Central memory CD4-positive, alpha-beta T cell (primary cell): ENCODE measurements at regions not wholly inside any gene's neighbourhood (a gene's known extent, or its start where the extent isn't known, plus 50 kb on each side); places are given as distances from the start of the nearest gene placed in this dataset.
"Not testable (repeated sequence)": the region's sequence is repeated elsewhere in the genome, so short reads cannot be mapped to it uniquely, and the experiment has no call there.

Experiments used
- DNase-seq: peaks from one replicate; pipeline ENCODE4 v3.0.0; 2022

DNA sequence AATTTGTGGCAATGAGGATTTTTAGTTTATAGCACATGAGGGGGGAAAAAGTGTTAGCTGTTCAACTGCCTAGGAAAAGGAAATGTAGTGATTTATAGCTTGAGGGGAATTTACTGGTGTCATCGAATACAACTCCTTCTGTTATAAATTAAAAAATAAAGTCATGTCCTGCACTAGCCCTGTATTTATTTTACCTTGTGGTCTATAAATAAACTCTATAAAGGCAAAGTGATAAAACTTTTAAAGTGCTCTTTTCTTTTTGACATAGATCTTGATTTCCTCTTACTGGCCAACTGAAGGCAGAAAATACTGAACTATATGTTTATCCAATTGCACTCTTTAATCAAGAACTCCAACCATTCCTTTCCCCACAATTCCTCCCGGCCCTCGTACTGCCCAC, 672.1 kb upstream of the SLIT2 start:
- DNase-seq: no peak

GRCh38 chr4:19577097-19577496, 674.6 kb upstream of the SLIT2 start:
- DNase-seq: no peak

DNA sequence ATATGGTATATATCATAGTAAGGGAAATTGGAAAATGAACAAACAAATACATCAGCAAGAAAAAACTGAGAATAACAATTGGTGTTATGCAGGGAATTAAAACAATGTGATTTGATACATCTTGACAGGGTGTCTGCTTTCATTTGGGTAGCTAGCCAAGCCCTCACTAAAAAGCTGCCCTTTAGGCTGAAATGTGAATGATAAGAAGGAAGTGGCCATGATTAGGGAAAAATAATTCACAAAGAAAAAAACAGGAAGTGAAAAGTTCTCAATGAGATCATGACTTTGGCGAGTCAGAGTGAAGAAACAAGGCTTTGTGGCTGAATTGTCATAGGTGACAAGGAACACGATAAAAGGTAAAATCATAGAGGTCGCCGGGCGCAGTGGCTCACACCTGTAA, 675.8 kb upstream of the SLIT2 start:
- DNase-seq: no peak

- DNase-seq: no peak
Measured at GRCh38 chr4:19566041-19566440, 685.7 kb upstream of the SLIT2 start.

GRCh38 chr4:19562456-19562855, 689.2 kb upstream of the SLIT2 start:
- DNase-seq: no peak

DNA sequence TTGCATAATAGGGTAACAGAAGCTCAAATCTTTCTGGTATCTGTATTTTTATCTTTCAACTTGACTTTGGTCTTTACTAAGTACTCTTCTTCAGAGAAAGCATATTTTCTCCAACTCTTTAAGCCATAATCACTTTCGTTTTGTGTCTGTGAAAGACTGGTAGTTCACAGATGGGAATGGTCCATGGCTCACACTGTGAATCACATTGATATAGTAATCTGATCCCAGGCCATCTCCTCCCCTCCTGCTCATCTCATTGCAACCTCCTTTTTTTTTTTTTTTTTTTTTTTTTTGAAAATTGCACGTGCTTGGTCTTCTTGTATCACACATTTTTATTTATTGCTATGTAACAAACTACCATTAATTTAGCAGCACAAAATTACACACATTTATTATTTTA, 694.5 kb upstream of the SLIT2 start:
- DNase-seq: no peak

- not testable (repeated sequence) for DNase-seq
Measured at GRCh38 chr4:19556276-19556675, 695.4 kb upstream of the SLIT2 start.

- no peak for DNase-seq
Measured at GRCh38 chr4:19547463-19547862, 704.2 kb upstream of the SLIT2 start.

DNA sequence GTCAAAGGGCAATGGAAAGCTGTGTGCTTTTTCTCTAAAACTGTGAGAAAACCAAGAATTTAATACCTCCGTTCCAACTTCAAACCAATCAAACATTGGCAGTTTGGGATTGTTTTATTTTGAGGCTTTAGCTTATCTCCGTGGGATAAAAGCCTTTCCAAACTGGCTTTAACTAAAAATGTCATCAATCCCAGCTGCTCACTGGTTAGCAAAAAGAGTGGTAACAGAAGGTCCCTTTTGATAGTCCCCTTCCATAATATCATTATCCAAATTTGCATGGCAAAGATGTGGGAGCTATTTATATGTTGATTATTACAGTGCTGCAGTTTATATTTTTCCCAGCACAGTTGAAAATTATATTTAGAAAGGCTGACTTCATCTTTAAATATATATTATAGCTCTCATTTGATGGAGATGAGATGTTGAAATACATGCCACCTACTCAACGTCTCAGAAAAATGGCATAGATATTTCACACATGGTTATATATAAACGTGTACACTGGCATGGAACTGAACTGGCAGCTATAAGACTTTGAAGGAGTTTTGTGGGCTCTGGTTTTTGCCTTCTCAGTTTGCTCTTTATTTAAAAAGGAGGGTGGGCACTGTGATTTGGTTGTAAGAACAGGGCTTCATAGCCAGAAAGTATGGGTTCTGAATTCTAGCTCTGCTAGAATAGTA, 707.1 kb upstream of the SLIT2 start:
- DNase-seq: no peak

DNA sequence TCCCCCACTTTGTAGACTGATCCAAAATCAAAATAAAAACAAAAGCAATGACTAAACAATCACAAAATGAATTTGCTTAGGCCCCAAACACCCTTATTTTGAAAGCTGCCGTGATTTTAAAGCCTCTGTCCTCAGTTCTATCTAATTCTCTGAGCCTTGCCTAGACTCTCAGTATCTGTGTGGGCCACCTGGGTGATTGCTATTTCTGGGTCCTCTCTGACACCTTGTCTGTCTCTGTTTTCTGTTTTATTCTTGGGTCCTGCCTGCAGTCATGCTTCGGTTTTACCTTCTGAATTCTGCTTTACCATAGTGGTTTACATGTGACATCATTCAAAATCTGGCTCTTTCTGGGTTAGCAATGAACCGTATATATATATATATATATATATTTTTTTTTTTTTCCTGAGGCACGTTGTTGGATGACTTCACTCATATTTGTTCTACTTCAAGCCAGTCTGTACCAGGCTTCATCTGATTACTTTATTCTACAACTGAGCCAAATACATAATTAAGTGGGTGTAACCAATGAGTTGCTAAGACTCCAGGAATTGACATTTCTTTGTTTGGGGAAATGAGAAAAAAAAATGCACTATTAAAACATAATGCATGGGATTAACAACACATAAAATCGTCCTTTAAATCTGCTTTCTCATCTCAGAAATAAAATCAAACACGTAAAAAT, 710.7 kb upstream of the SLIT2 start:
- DNase-seq: no peak

DNA sequence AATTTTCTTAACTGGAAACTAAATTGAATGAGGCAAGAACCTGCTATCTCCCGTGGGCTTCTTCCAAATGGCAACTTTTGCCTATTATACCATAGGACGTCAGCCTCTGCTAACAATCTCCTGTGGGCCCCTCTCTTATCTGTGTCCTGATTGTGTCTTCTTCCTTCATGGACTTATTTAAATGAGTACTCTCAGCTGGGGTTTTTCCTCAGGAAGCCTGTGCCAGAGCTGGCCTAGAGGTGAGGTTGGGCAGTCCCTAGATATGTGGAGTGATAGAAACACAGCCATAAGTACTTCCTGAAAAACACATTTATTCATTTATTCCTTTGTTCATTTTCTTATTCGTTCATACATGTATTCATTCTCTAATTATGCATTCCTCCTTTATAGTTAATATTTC, 712.5 kb upstream of the SLIT2 start:
- DNase-seq: no peak

- DNase-seq: no peak
Measured at GRCh38 chr4:19534159-19534558, 717.5 kb upstream of the SLIT2 start.

DNA sequence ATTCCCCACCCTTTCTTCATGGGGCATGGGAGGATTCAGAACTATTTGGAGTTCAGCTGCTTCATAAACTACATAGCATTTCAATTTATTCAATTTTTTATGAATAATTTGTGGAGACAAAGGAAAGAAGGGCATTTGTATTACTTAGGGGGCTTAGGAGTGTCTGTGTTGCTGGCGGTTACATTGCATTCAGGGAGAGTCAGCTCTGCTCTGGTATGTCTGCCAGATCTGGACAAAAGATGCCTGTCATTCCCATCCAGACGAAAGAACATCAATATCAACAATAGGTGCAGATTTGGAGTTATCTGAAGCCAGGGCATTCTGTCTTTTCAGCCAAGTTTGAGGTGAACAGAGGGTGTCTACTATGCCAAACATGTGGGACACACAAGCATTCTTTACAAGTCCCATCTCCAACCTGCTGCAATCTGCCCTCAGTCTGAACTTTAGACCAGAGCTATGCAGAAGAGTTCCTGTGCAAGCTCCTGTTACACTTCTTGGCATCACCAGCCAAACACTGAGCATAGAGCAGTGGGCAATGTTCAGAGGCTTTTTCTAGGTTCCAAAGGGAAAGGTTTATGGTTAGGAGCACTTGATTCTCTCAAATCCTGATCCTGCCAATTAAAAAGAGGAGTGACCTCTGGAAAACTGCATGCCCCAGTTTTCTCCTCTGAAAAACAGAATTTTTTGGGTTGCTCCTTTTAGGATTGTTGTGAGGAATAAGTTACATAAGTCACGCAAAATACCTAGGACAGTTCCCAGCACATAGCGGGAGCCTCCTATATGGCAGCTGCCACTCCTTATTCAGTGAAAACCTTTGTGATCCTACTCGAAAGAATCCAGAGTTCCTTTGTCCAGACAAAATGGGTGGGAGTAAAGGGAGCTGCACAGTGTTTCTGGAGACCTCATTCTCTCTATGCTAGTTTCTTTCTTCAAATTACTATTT, 719.5 kb upstream of the SLIT2 start:
- DNase-seq: no peak

DNA sequence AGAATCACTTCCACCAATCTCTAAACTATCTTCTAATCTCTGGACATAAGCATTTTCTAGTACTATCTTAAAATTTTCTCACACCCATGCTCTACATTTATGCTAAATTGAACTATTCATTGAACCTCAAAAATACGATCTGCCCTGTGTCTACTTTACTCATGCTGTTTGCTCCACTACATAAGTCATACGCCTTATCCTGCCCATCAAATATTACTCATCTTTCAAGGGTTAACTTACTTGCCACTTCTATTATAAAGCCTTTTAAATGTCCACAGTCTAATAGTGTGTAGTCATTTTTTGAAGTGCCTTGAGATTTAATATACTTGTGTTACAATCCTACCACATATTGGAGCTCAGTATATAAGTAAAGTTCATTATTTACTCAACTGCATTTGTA, 727.7 kb upstream of the SLIT2 start:
- DNase-seq: no peak

DNA sequence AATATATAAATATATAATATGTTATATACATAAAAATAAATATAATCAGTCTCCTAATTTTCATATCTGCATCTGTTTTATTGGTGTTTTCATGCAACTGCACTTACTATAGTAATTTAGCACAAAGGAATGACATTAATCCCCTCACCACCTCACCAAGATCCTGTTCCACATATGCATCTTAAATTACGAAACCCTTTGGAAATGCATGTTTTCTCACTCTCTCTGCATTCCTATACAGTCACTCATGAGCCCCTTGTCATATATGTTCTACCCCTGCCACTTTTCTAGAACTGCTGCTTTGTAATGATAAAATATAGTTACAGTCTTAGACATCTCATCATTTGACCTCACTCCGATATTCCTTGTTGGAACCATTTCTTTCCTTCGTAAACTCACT, 728.7 kb upstream of the SLIT2 start:
- DNase-seq: no peak

- DNase-seq: no peak
Measured at GRCh38 chr4:19520939-19521520, 730.7 kb upstream of the SLIT2 start.

- DNase-seq: no peak
Measured at GRCh38 chr4:19514276-19515070, 737.2 kb upstream of the SLIT2 start.

DNA sequence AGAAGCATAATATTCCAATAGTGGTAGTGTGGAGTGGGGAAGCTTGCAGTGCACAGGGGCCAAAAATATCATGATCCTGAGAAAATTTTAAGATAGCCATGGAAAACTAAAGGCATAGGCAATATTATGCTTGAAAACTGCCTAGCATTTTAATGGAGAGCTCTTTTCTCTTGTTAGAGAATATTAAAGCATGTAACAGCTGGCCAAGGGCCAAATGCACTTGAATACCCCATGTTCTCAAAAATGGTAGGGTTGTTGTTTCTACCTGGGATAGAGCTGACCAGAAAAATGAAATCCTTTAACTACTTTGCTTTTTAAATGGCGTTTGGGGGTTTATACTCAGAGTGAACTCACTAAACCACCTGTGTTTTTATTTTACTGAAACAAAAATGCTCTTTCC, 739.6 kb upstream of the SLIT2 start:
- no peak for DNase-seq

- DNase-seq: no peak
Measured at GRCh38 chr4:19510993-19511392, 740.7 kb upstream of the SLIT2 start.

DNA sequence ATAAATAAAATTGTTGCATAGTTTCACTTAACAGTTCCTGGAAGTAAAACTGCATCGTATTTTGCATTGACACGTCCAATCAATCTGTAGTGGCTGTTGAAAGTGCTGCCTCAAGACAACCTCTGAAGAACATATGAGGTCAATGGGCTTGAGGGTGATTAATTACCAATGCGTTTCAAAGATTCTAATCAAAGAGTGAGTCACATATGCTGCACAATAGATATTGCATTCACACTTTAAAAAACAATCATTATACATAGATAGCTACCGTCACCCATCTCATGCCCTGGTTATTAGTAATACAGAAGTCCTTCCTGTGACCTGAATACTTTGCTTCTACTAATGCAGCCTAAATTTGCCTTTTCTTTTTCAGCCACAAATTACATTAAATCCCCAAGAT, 743.3 kb upstream of the SLIT2 start:
- DNase-seq: no peak

DNA sequence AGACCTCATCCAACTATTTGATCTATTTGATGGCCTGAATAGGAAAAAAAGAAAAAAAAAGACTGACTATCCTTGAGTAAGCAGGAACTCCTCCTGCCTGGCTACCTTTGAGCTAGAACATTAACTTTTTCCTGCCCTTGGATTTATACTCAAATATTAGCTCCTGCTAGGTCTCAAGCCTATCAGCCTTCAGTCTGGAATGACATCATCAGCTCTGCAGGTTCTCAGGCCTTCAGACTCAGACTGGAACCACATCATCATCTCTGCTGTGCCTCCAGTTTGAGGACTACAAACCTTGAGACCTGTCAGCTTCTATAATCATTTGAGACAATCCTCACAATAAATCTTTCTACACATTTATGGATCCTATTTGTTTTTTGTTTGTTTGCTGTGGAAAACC, 754.0 kb upstream of the SLIT2 start:
- no peak for DNase-seq

DNA sequence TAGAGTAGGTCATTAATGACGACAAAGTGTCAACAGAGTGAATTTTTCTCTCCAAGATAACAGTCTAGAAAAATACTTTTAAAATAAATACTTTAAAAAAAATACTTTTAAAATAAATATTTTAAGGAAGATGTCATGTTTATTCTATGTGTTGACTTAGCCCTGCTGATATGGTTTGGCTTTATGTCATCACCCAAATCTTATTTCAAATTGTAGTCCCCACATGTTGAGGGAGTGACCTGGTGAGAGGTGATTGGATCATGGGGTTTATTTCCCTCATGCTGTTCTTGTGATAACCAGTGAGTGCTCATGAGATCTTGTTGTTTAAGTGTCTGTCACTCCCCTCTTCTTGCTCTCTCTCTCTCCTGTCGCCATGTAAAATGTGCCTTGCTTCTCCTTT, 754.9 kb upstream of the SLIT2 start:
- DNase-seq: no peak

GRCh38 chr4:19494961-19495360, 756.7 kb upstream of the SLIT2 start:
- DNase-seq: no peak
